ENCODE measurements at regions not wholly inside any gene's neighbourhood (a gene's known extent, or its start where the extent isn't known, plus 50 kb on each side); places are given as distances from the start of the nearest gene placed in this dataset.
A peak's percentile ranks its signal among the peaks of the same experiment; 100 is the strongest.

DNA sequence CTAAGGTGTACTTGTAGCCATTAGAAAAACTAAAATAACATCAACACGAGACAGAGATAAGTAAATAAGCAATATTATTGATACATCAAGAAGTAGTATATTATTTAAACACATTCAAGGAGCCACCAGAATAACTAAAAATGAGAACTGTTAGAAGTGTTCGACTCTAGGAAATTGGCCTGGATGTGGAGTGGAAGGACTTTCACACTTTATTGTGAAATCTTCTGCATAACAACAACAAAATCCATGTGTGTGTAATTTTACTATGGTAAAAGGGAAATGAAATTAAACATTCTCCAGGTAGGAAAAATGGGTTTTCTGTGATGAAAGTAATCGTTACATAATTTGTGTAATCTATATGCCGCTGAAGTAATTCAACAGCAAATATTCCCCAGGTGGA is 96.3 kb upstream of the RNF152 start:
- DNase-seq: no peak

DNA sequence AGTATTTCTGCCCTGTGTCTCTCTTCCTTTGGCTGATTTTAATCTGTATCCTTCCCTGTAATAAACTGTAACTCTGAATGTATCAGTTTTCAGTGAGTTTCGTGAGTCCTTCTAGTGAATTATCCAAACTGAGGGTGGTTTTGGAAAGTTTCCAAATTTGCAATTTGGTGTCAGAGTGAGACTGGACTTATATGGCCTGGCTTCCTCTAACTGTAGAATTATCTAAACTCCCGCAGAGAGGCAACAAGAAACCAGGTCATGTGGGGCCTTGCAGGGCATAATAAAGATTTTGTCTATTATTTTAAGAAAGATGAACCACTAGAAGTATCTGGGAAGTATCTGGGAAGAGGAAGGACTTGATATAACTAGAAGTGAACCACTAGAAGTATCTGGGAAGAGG is 95.3 kb upstream of the RNF152 start:
- no peak for DNase-seq

DNA sequence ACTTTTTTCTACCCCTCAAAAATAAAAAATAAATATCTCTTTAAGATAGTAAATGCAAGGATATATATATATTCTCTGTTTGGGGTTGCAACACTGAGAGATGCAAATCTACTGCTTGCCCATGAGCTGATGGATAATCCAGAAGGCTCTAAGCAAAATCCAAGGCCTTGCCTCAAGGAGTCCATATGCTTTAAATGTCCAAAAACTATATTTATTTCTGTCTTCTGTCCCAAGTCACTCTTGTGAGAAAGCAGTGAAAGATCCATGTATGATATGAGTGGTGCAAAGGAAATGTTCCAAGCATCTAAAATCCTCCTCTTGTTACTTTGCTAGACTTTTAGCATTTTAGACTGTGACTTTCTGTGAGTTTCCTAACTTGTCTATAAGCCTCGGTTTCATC is 92.9 kb upstream of the RNF152 start:
- no peak for DNase-seq

DNA sequence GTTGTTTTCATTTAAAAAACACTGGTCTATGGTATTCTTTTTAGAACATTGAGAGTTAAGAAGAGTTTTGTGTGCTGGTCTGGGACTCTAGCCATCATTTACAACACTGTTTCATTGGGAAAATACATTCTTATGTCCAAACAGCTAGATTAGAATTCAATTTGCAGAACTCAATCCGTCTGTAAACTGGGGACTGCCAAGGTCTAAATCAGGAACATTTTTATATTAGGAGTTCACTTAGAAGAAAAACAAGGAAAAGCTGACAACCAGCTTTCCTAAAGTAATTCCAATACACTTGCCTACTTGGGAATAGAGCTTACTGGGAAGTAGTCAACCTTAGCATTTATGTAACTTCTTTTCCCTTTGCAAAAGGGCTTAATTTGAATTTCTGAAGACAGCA is 91.5 kb upstream of the RNF152 start:
- DNase-seq: no peak

DNA sequence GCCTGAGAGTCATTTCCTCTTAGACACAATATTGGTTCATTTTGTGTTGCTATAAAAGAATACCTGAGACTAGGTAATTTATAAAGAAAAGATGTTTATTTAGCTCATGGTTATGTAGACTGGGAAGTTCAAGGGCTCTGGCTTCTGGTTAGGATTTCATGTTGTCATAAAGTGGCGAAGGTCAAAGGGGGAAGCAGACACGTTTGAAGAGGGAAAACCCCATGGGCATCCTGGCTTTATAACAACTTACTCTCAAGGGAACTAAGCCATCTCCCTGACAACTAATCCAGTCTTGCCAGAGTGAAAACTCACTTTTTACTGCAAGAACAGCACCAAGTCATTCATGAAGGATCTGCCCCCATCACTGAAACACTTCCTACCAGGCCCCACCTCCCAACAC is 89.7 kb upstream of the RNF152 start:
- no peak for DNase-seq

DNA sequence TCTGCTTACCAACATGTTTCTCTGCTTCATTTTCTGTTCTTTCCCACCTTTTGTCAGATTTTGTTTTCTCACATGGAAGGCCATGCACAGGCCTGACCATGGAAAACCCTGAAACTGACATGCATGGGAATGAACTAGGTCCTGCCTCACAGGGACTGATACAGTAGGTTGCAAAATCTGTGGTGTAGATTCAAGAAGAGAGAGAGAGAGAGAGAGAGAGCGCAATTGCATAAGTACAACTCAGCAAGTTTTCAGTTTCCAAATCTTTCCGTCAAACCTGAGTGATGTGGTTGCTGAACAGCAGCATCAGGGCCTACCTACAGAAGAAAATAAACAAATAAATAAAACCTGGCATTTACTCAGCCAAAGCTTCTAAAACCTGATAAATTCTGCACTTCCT is 87.5 kb upstream of the RNF152 start:
- peak in 1 of 5 experiments; percentile 37 for DNase-seq

DNA sequence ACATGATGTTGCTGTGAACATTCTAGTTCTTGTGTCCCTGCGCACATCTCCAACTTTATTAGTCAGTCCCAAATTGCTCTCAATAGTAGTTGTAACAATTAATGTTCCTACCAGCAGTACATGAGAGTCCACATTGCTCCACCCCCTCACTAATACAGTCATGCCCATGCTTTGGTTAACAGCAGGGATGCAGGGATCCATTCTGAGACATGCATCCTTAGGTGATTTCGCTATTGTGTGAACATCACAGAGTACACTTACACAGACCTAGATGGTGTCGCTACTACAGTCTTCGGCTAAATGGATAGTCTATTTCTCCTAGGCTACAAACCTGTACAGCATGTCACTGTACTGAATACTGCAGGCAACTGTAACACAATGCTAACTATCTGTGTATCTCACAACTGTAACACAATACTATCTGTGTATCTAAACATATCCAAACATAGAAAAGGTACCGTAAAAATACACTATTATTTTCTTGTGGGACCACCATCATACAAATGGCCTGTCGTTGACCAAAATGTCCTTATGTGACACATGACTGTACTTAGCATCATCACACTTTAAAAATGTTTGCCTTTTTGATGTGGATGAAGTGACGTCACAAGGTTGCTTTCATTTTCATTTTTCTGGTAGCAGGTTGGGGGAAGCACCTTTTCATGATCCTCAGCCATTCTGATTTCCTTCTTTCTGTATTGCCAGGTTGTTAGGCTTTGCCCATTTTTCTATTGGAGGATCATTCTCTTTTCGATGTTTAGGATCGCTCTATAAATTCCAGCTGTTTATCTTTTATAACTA is 82.9 kb upstream of the RNF152 start:
- peak in 2 of 5 experiments; percentile 37 to 82 for DNase-seq

DNA sequence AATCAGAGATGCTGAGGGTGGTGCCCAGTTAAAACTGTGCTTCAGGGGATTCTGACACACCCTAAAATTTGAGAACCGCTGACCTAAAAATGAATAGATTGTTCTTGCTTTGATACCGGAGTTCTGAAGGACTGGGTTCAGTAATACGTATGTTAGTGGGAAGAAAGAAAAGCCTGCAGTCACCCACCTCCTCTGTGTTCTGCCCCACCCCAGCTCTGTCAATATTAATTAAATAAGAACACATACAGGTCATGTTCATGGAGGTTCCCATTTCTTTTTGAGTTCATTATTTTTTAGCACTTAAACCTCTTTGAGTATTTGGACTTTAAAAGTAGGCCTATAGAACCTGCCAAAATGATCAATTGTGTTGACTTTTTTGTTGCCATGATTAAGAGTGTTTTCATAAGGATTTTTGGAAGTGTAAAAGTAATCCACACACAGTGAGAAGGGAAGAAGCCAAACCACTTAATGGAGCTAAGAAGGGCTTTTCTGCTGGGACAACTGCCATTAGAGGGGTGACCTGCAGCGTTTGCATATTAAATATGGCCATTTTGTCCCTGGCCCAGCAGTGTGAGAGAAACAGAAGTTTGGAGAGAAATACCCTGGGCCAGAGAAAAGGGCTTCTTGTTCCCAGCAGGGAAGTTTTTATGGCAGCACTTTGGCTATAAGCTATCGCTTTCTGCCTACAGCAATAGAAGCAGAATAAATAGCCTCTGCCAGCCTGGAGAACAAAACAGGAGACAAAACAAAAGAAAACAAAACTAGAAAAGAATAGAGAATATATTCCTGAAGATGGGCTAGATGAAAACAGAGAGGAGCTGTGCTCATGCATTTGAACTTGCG is 80.7 kb upstream of the RNF152 start:
- no peak for DNase-seq

DNA sequence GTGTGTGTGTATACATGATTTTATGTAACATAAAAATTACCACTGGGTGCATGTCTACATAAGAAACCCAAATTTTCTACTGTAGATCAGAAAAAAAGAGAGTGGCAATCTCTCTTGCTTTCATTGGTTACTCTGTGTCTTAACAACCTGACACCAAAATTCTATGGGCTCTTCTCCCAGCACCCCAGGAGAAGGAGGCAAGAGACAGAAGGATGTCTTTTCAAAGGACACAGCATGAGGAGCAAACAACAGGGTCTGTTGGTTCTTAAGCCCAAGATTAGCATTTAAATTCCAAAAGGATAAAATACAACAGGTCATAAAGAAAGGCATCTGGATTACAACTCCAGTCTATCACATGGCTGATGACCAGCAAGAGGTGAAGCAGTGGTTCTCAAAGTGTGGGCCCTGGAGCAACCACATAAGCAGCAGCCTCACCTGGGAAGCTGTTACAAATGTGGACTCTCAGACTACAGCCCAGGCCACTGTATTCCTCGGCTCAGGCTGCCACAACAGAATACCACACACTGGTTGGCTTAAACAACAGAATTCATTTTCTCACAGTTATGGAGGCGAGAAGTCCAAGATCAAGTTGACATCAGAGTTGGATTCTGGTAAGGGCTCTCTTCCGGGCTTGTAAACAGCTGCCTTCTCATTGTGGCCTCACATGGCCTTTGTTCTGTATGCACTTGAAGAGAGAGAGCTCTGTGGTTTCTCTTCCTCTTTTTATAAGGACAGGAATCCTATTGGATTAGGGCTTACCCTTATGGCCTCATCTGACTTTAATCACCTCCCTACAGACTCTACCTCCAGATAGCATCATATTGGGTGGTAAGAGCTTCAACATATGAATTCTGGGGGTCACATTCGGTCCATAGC is 79.8 kb upstream of the RNF152 start:
- no peak for DNase-seq

DNA sequence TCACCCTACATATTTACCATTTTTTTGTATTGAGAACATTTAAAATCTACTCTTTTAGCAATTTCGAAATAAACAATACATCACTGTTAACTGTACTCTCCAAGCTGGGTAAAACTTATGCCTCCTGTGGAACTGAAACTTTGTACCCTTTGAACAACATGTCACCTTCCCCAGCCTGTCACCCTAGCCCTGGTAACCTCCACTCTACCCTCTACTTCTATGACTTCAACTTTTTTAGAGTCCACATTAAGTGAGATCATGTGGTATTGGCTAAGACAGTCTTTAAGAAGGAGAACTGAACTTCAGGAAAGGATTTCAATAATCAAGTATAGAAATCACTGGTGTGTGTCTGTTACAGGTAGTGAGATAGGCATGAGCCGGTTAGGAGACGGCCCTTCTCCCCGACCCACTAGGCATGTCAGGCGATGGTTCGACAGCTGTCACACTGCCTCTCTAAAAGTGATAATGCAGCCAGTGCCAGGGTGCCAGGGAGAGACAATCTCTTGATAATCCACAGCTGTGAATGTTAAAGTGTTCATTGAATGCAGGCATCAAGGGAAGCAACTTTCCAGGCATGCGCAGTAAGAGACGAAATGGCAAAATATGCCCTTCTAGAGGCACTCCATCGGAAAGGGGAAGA is 74.6 kb upstream of the RNF152 start:
- no peak for DNase-seq

DNA sequence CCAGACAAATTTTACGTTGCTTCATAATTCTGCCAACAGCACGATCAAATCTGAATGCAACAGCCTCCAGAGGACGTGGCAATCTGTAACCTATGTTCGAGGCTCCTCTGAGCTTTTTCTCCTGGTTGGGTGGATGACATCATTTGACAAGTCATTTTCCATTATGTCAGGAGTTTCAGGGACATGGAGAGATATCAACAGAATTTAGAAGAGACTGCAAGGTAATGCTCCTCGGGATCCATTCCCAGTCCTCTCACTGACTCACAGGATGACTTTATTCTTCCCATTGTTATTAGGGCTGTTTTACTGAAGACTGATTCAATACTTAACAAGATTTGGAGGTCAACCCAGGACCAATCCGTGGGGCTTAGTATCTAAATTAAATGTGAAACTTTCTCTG is 72.5 kb upstream of the RNF152 start:
- DNase-seq: no peak

DNA sequence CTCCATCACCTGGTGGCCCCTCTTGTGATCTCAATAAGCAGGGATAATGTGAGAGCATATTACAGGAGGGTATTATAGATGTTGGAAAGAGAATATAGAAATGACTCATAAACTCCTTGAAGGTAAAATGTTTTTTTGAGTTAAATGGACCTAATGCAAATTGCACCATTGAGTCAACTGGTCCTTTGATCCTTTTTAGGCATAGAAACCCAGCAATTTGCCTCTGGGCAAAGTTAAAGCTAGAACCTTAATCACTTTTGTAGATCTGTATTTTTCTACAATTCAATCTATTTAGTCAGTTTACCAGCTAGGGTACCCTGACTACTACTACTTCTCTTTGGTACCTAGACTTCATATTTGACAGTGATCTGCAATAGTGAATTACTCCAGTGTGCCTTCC is 71.8 kb upstream of the RNF152 start:
- DNase-seq: no peak

DNA sequence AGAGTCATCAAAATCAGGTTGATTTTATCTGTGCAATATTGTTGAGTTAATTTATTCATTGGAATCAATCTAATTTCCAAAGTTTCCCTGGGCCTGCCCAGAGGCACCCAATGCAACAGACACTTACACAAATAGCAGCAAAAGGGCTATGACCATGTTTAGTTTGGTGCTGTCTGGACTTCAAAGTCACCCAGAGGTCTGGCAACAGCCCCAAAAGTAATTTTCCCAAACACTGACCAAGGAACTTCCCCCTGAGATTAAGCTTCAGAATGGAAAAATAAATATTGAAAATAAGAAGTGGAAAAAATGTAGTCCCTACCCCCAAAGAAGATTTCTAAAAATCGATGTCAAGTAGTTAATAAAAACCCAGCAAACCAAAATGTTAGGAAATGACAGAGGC is 70.9 kb upstream of the RNF152 start:
- no peak for DNase-seq

DNA sequence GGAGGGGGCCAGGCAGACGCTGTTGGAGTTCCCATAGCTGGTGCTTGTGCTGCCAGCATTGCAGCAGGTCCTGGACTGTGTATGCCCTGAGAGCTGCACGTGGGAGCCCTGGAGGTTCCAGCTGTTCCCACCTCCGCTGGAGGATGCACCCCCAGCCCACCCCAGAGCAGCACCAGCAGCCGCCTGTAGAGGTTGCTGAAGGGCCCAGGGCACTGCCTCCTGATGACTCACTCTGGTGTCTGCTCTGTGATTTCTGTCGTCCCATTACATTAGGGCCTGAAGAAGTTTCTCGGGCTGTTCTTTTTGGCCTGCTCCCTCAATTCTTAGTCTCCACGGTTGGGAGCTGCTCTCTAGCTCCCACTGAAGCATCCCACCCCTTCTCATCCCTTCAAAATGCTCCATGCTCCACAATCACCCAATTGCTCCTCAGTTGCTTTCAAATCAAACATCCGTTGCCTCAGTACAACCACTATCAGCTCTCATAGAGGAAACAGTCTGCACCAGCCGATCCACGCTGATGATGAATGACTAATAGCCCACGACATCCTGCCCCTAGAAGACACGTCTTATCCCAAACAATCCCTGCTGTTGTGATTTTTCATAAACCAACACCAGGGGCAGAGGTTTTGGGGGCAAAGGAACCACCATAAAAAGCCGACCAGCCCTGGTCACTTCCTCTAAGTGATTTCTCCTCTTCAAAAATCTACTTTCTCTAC is 65.2 kb upstream of the RNF152 start:
- DNase-seq: no peak

DNA sequence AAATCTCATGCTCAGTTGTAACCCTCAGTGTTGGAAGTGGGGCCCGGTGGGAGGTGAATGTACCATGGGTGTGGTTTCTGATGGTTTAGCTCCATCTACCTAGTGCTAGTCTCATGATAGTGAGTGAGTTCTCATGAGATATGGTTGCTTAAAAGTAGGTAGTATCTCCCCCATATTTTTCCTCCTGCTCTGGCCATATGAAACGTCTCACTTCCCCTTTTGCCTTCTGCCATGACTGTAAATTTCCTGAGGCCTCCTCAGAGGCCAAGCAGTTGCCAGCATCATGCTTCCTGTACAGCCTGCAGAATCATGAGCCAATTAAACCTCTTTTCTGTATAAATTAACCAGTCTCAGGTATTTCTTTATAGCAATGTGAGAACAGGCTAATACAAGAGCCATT is 62.8 kb upstream of the RNF152 start:
- no peak for DNase-seq

DNA sequence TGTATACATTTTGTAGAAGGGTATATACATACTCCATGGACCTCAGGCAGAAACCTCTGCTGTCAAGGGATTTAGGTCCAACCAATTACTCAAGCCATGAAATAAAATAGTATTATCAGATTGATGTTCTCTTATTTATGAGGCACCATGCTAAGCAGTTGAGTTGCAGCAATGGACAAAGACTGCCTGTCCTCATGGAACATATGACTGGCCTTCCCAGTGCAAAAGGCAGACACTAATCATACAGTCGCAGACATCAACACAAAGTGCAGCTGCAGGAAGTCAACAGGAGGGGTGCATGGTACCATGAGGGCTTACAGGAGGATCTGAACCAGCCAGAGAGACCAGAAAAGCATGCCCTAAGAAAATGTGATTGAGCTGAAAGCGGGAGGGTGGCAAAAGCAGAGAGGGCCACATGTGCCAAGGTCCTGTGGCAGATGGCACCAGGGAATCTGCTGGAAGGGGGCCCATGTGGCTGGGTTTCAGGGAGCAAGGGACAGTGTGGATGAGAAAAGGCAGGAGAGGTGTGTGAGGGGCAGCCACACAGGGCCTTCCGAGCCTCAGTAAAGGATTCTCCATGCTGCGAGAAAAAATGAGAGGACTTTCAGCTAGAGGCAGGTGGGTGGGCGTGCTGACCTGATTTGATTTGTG is 61.4 kb upstream of the RNF152 start:
- no peak for DNase-seq

DNA sequence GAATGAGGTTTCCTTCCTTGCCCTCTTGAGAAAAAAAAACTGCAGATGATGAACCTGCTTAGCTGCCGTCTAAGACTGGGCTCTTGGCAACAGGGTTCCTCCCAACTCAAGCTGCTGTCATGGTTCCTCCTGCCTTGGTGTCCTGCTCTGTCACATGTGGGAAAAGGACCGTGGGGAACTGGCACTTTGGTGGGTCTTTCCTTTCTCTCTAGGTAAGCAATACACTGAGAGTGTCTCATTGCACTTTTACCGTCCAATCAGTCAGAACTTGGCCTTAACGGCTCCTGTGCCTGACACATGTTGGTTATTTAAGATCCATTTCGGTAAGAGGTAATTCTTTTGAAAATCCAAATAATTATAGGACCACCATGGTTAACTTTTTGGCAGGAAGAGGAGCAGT is 60.8 kb upstream of the RNF152 start:
- DNase-seq: no peak

DNA sequence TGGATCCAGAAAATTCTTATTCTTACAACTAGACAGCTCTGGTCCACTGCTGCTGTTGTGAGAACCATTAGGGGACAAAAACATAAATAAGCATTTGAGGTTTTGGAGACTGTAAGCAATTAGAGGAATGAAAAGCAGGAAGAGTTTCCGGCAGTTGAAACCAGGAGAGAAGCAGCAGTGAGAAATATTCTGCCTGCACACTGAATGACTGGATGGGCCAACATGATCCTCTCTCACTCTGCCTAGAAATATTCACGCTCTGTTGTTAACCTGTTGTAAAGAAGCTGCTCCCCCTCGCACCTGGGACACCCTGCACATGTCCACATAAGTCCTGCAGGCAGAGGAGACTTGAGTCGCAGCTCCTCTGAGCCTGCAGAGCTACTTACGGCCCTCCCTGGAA is 60.4 kb upstream of the RNF152 start:
- DNase-seq: no peak

DNA sequence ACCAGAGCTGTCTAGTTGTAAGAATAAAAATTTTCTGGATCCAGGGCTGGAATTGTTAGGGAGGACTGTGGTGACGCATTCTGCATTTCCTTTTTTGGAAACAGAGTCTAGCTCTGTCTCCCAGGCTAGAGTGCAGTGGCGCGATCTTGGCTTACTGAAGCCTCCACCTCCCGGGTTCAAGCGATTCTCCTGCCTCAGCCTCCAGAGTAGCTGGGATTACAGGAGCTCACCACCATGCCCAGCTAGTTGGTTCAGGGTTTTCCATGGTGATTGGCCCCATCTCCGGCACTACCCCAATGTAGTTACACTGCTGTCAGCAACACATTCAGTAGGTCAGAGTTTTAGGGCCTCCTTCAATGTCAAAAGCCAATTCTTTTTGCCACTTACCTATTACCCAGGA is 58.6 kb upstream of the RNF152 start:
- DNase-seq: no peak

DNA sequence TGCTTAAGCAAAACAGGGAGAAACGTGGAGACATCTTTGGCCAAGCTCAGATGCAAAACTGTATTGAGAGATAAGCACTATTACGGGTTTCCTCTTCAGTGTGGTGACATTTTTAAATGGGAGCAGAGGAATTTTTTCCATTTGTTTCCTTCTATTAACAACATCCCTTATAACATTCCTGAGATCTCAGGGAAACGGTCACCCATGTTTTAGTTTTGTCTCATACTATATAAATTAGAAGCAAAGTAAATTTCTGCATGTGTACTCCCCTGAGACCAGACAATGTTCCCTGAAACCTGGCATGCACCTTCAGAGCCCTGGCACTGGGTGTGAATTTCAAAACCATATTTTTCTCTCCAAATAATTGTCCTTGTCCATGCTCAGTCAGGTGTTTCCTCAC is 57.6 kb upstream of the RNF152 start:
- DNase-seq: no peak

DNA sequence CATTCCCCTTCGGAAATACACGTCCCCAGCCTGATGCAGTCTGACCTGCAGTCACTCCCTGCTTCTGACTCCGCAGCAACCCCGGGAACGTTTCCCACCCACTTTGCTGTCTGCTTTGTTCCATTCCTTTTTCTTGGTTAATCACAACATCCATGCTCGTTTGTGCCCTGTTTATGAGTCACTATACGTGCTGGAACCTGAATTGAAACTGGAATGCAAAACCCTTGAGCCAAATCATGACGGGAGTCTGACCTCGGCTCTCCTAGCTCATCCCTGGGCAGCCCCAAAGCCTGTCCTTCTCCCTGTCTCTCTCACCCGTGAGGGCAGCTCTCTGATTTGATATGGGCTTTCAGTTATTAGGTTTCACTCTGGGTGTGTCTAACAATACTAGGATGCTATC is 57.1 kb upstream of the RNF152 start:
- no peak for DNase-seq
